B cell (primary cell): ENCODE measurements at regions not wholly inside any gene's neighbourhood (a gene's known extent, or its start where the extent isn't known, plus 50 kb on each side); places are given as distances from the start of the nearest gene placed in this dataset.

Experiments used
- ATAC-seq: fragments of 200-7000 bp; cut with Tn5 transposase; one replicate; pipeline ENCODE4 v1.10.0; 2021; ENCODE audit warnings: low read depth, mild to moderate bottlenecking, moderate number of reproducible peaks, moderate library complexity
- CTCF ChIA-PET: fragments of 350-600 bp; sonication (Branson Sonifier 250); formaldehyde crosslinking; loops from one replicate; lab custom pipeline; 2021; ENCODE audit warnings: antibody characterized with exemption, inconsistent platforms; lab: Charles Lee
- POLR2A ChIA-PET: fragments of 350-600 bp; sonication (Branson Sonifier 250); formaldehyde crosslinking; loops from one replicate; lab custom pipeline; 2021; ENCODE audit warnings: antibody characterized with exemption; lab: Charles Lee
- DNase-seq: peaks from one replicate; pipeline ENCODE4 v3.0.0; 2013
- H2AFZ ChIP-seq: 2 replicates; pipeline ENCODE4 v1.6.1; 2012; ENCODE audit warnings: mild to moderate bottlenecking, low read depth, low read length; ENCODE audit not compliant: insufficient read depth, poor library complexity, severe bottlenecking
- H3K27ac ChIP-seq, 2 donors: 1 replicate in 1 of 2; 2 replicates in 1 of 2; pipeline ENCODE4 v1.5.1; 2012 to 2013; ENCODE audit warnings: low read length in 2 of 2, mild to moderate bottlenecking in 2 of 2, moderate library complexity in 1 of 2
- H3K27me3 ChIP-seq, 4 experiments: fragments of 200-600 bp in 1 of 4; sonication (generic) in 1 of 4; replicated peaks in 1 of 4; 1 replicate in 2 of 4; 2 replicates in 2 of 4; pipeline versions ENCODE4 v1.6.1 to v1.7.0; 2013 to 2016; ENCODE audit warnings: low read length in 3 of 4, mild to moderate bottlenecking in 2 of 4, mixed read lengths in 1 of 4, moderate library complexity in 1 of 4; ENCODE audit not compliant: insufficient read depth in 4 of 4, control insufficient read depth in 3 of 4; ENCODE audit errors: control extremely low read depth in 1 of 4
- H3K36me3 ChIP-seq, 2 experiments: replicated peaks in 1 of 2; 1 replicate in 1 of 2; 2 replicates in 1 of 2; pipeline versions ENCODE4 v1.6.1 to v1.7.1; 2013; ENCODE audit warnings: low read length in 1 of 2; ENCODE audit not compliant: insufficient read depth in 2 of 2, control insufficient read depth in 1 of 2; ENCODE audit errors: control extremely low read depth in 1 of 2, extremely low read depth in 1 of 2
- H3K4me1 ChIP-seq, 2 donors: fragments of 200-600 bp in 1 of 2; sonication (generic) in 1 of 2; 1 replicate in 1 of 2; 2 replicates in 1 of 2; pipeline versions ENCODE4 v1.5.1 to v1.6.1; 2013 to 2017; ENCODE audit warnings: low read length in 2 of 2; ENCODE audit not compliant: control insufficient read depth in 2 of 2, insufficient read depth in 2 of 2
- H3K4me2 ChIP-seq: replicated peaks from 2 replicates; pipeline ENCODE3; 2012; ENCODE audit warnings: mild to moderate bottlenecking, low read depth, low read length; ENCODE audit not compliant: poor library complexity, severe bottlenecking
- H3K4me3 ChIP-seq, 5 experiments: fragments of 200-600 bp in 1 of 5; sonication (generic) in 1 of 5; 1 replicate in 3 of 5; 2 replicates in 2 of 5; pipeline versions ENCODE4 v1.5.1 to v1.7.0; 2011 to 2016; ENCODE audit warnings: low read length in 4 of 5, mild to moderate bottlenecking in 4 of 5, low read depth in 2 of 5, control low read depth in 1 of 5, moderate library complexity in 1 of 5; ENCODE audit not compliant: insufficient read depth in 1 of 5; ENCODE audit errors: control extremely low read depth in 1 of 5, extremely low read depth in 1 of 5
- H3K79me2 ChIP-seq: fragments of 200-600 bp; sonication (generic); one replicate; pipeline ENCODE4 v1.6.0; 2016; ENCODE audit warnings: low read length; ENCODE audit not compliant: control insufficient read depth, insufficient read depth
- H3K9ac ChIP-seq: fragments of 200-600 bp; sonication (generic); 2 replicates; pipeline ENCODE4 v1.6.1; 2017; ENCODE audit warnings: mild to moderate bottlenecking, low read length, moderate library complexity
- H3K9me3 ChIP-seq, 3 donors: one replicate each; pipeline versions ENCODE4 v1.6.1 to v1.7.1; 2013; ENCODE audit warnings: low read length in 2 of 3; ENCODE audit not compliant: control insufficient read depth in 2 of 3, insufficient read depth in 1 of 3; ENCODE audit errors: control extremely low read depth in 1 of 3
- H4K20me1 ChIP-seq: 2 replicates; pipeline ENCODE4 v1.6.0; 2012; ENCODE audit warnings: mild to moderate bottlenecking, low read length; ENCODE audit not compliant: insufficient read depth, control insufficient read depth, poor library complexity, severe bottlenecking
- H3K27ac Mint-ChIP-seq: one replicate; pipeline ENCODE4 v1.8.0; 2021; ENCODE audit warnings: mixed read lengths
- H3K27me3 Mint-ChIP-seq: one replicate; pipeline ENCODE4 v1.8.0; 2021; ENCODE audit warnings: mixed read lengths
- H3K4me1 Mint-ChIP-seq: one replicate; pipeline ENCODE4 v1.8.0; 2021; ENCODE audit warnings: mixed read lengths
- H3K4me3 Mint-ChIP-seq: one replicate; pipeline ENCODE4 v1.8.0; 2021; ENCODE audit warnings: mixed read lengths
- H3K9me3 Mint-ChIP-seq: one replicate; pipeline ENCODE4 v1.8.0; 2022; ENCODE audit warnings: mixed read lengths; ENCODE audit not compliant: insufficient read depth
- EZH2 ChIP-seq: IDR thresholded peaks from 2 replicates; pipeline ENCODE4 v1.6.1; 2012; ENCODE audit warnings: borderline replicate concordance, low read depth, mild to moderate bottlenecking, moderate library complexity, low read length; ENCODE audit not compliant: insufficient read depth, poor library complexity, severe bottlenecking
- WGBS: methylation state at CpG from one replicate; pipeline ENCODE4 v1.1.5; 2013; ENCODE audit warnings: missing lambda C conversion rate; ENCODE audit not compliant: insufficient coverage; 5-methylcytosine and 5-hydroxymethylcytosine counted together
- intact Hi-C: fragments of 100-400 bp; cut with micrococcal nuclease; formaldehyde crosslinking; loops from one replicate; pipeline ENCODE4 v1.10.0; 2022
- TF ChIP-seq, protein P1 (sequence below): fragments of 200-600 bp; IDR thresholded peaks from one replicate; pipeline ENCODE4 v1.8.0; 2022; ENCODE audit warnings: antibody characterized with exemption, mild to moderate bottlenecking

DNA sequence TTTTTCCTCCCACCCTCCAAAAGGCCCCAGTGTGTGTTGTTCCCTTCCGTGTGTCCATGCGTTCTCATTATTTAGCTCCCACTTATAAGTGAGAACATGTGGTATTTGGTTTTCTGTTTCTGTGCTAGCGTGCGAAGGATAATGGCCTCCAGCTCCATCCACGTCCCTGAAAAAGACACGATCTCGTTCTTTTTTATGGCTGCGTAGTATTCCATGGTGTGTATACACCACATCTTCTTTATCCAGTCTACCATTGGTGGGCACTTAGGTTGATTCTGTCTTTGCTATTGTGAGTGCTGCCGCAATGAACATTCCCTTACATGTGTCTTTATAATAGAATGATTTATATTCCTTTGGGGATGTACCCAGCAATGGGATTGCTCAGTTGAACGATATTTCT, 177.8 kb downstream of the ETS2 start:
- Histone ChIP-seq H3K79me2 (no peaks in the 10 kb centered on the region), H3K9me3 (peaks cover 0 to 9% (median 0%) of the 10 kb centered on the region in 3 donors), H3K27me3 (peaks cover 0 to 56% (median 18%) of the 10 kb centered on the region in 4 experiments), H3K9ac (no peak overlapping the region), H3K4me3 (no peak overlapping the region), H3K27ac (no peak overlapping the region), H4K20me1 (no peaks in the 10 kb centered on the region), H3K36me3 (no peaks in the 10 kb centered on the region), H3K4me1 (peaks cover 10 to 16% of the 10 kb centered on the region in 2 donors), H2AFZ (no peak overlapping the region), H3K4me2 (no peak overlapping the region)
- Mint-ChIP-seq H3K27me3 (peaks cover 70% of the 10 kb centered on the region), H3K9me3 (no peaks in the 10 kb centered on the region), H3K27ac (no peak overlapping the region), H3K4me3 (no peak overlapping the region), H3K4me1 (peaks cover 10% of the 10 kb centered on the region)
- 88% methylated on average over 4 of the region's 10 CpGs for WGBS
- CTCF ChIA-PET = no interaction called here
- DNase-seq = no peak
- TF ChIP-seq, protein P1, sequence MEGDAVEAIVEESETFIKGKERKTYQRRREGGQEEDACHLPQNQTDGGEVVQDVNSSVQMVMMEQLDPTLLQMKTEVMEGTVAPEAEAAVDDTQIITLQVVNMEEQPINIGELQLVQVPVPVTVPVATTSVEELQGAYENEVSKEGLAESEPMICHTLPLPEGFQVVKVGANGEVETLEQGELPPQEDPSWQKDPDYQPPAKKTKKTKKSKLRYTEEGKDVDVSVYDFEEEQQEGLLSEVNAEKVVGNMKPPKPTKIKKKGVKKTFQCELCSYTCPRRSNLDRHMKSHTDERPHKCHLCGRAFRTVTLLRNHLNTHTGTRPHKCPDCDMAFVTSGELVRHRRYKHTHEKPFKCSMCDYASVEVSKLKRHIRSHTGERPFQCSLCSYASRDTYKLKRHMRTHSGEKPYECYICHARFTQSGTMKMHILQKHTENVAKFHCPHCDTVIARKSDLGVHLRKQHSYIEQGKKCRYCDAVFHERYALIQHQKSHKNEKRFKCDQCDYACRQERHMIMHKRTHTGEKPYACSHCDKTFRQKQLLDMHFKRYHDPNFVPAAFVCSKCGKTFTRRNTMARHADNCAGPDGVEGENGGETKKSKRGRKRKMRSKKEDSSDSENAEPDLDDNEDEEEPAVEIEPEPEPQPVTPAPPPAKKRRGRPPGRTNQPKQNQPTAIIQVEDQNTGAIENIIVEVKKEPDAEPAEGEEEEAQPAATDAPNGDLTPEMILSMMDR = no peak
- no peak for TF ChIP-seq EZH2
- POLR2A ChIA-PET = no interaction called here
- ATAC-seq = no peak
- intact Hi-C loops = no loop called here

DNA sequence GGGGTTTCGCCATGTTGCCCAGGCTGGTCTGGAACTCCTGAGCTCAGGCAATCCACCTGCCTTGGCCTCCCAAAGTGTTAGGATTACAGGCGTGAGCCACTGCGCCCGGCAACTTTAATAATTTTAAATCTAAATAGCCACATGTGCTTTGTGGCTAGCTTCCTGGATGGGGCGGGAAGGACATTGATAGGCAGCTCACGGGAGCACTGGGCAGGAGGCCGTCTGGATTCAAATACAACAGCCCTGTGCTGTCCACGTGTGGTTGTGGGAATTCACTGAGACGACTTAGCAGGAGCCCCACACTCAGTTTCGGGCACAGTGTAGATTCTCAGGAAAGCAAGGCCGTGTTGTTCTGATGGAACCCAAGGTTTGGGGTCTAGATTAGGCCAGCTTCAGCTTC, 177.1 kb downstream of the ETS2 start:
- intact Hi-C loops = no loop called here
- Mint-ChIP-seq H3K27ac (no peak overlapping the region), H3K4me1 (peaks cover 10% of the 10 kb centered on the region), H3K9me3 (no peaks in the 10 kb centered on the region), H3K27me3 (peaks cover 62% of the 10 kb centered on the region), H3K4me3 (no peak overlapping the region)
- ATAC-seq = no peak
- Histone ChIP-seq H3K36me3 (no peaks in the 10 kb centered on the region), H3K9ac (no peak overlapping the region), H4K20me1 (no peaks in the 10 kb centered on the region), H2AFZ (no peak overlapping the region), H3K4me1 (peaks cover 10 to 16% of the 10 kb centered on the region in 2 donors), H3K27me3 (peaks cover 0 to 50% (median 18%) of the 10 kb centered on the region in 4 experiments), H3K4me3 (no peak overlapping the region), H3K27ac (no peak overlapping the region), H3K9me3 (peaks cover 0 to 9% (median 0%) of the 10 kb centered on the region in 3 donors), H3K4me2 (no peak overlapping the region), H3K79me2 (no peaks in the 10 kb centered on the region)
- CTCF ChIA-PET = no interaction called here
- 97% methylated on average over 8 of the region's 11 CpGs for WGBS
- TF ChIP-seq, protein P1 = no peak
- TF ChIP-seq EZH2 = no peak
- DNase-seq = no peak
- POLR2A ChIA-PET = no interaction called here
